Right ventricle myocardium inferior (tissue), 1 donor: ENCODE measurements at regions not wholly inside any gene's neighbourhood (a gene's known extent, or its start where the extent isn't known, plus 50 kb on each side); places are given as distances from the start of the nearest gene placed in this dataset.
"Not testable (repeated sequence)": the region's sequence is repeated elsewhere in the genome, so short reads cannot be mapped to it uniquely, and the experiment has no call there.

Source experiments
- ATAC-seq: fragments of 200-7000 bp; cut with Tn5 transposase; one replicate; pipeline ENCODE4 v1.9.1; 2020; ENCODE audit warnings: mild to moderate bottlenecking, moderate library complexity
- DNase-seq: peaks from one replicate; pipeline ENCODE4 v3.0.0; 2021; ENCODE audit errors: missing footprints
- intact Hi-C: fragments of 100-400 bp; cut with DNase I; formaldehyde crosslinking; loops from one replicate; pipeline ENCODE4 v1.11.0; 2022
- donor health status: DM: no; HTN: yes; CAD: no; lungs with severe emphysema.

DNA sequence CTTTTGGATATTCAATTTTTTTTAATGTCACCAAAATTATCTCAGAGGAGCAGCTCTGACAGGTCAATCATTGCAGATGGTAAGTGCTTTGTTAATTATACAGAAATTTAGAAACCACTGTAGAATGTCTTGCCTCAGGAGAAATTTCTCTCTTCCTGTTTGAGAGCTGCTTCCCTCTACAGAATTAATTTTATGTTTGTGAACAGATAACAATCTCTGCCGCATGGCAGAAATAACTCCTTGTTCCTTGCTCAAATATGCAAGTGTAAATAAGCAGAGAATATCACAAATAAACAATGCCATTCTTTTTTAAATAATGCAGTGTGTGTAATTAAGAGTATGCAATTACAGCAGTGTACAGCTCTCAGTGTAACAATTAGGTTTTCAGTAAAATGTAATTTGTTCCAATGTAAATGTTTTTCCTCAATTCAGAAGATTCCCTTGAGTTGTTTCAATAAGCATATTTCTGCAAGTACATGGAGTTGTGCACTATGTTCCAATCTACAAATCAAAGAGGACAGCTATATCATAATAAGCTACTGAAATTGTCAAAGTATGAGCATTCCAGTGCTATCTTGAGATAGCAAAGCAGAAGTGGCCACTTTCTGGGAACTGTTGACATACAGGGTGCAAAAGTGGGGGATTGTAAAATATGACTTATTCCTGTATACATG, 1012.8 kb downstream of the MAT2B start:
- ATAC-seq (no peak), DNase-seq (no peak)
- intact Hi-C loops, result no loop called here

DNA sequence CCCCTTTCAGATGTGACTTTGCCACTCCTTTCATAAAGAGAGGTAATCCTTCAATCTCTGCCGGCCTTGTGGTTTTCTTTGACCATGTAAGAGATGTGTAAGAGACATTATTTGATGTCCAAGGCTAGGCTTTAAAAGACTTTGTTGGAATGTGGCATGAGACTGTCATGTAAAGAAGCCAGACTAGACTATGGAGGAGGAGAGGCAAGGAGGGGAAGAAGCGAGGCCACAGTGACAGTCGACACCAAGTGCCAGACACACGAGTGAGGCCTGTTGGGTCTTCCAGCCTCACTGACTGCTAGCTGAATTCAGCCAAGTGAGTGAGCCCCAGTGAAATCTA, 1013.3 kb downstream of the MAT2B start:
- ATAC-seq (no peak), DNase-seq (no peak)
- intact Hi-C loops, result no loop called here

DNA sequence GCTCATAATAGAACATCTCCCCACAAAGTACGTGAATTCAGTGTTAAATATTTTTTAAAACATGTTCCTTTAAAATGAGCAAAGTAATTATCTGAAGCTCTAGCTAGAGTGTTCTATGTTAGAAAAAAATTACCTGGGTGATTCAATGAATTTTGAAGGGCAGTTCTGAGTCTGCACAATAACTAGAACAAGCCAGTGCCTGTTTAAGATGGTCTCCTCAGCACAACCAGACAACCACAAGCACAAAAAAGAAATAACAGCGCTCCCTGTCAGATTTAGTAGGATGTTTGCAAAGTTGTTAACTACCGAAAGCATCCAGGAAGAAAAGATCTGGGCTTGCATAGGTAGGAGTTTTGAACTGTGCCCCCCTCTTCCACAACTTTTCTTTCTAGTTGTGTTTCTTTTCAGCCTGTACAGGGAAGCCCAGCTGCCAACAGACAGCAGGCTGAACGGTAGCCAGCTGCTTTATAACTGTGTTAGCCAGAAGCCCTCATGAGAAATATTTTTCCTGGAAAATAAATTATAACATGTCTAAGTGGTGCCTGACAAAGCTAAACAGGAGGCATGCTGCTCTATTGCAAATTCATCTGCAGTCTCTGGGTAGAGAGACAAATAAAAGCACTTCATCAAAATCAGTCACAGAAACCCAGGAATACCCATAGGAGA, 1026.9 kb downstream of the MAT2B start:
- ATAC-seq, result no peak

DNA sequence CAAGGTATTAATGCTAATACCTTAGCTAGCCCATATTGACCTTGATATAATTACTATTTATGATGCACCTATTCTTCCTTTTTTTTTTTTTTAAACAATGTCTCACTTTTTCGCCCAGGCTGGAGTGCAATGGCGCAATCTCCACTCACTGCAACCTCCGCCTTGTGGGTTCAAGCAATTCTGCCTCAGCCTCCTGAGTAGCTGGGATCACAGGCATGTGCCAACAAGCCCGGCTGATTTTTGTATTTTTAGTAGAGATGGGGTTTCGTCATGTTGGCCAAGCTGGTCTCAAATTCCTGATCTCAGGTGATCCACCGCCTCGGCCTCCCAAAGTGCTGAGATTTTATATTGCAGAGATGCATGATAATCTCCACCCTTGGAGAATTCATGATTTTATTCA, 1028.0 kb downstream of the MAT2B start:
- ATAC-seq, intact Hi-C loops, DNase-seq: not testable (repeated sequence)

More for the DNA sequence above, 1026.9 kb downstream of the MAT2B start:
- DNase-seq, result no peak
- intact Hi-C loops, result no loop called here

DNA sequence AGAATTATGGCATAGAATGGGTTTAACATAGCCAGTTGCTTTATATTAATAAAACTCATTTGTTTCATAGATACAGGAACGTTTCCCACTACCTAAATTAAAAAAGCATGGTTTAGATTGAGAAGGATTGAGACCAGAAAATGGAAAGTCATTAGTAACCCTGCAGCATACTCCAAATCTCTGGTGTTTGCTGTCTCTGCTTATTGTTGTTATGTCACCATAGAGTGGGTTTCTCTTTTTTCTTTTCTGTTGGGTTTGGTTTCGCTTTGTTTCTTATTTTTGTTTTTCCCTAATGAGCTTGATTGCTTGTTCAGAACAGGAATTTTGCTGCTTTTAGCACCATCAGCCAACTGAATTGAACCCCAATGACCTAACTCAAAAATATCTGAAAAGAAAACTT, 1034.8 kb downstream of the MAT2B start:
- ATAC-seq, result no peak
- intact Hi-C loops, result no loop called here
- no peak for DNase-seq

DNA sequence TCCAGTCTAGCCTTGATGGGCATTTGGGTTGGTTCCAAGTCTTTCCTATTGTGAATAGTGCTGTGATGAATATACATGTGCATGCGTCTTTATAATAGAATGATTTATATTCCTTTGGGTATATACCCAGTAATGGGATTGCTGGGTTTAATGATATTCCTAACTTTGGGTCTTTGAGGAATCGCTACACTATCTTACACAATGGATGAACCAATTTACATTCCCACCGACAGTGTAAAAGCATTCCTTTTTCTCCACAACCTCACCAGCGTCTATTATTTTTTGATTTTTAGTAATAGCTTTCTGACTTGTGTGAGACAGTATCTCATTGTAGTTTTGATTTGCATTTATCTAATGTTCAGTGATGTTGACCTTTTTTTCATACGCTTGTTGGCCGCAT, 1040.1 kb downstream of the MAT2B start:
- intact Hi-C loops, result no loop called here
- no peak for ATAC-seq
- no peak for DNase-seq

DNA sequence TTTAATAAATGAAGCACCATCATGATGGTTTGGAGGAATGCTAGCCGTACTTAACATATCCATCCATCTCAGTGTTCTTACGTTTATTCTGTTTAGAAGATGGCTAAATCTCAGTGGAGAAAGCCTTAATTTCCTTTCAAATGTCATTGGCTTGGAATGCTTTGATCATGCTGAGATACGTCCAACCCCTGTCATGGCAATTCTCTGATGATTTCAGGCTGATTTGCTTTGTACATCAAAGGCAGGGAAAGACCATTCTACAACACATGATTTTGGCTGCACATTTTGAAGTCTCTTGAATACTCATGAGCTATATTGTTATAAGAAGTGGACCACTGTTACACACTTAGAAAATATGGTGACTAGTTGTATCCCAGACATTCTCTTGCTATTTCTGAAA, 1048.4 kb downstream of the MAT2B start:
- no peak for DNase-seq
- intact Hi-C loops, result no loop called here

DNA sequence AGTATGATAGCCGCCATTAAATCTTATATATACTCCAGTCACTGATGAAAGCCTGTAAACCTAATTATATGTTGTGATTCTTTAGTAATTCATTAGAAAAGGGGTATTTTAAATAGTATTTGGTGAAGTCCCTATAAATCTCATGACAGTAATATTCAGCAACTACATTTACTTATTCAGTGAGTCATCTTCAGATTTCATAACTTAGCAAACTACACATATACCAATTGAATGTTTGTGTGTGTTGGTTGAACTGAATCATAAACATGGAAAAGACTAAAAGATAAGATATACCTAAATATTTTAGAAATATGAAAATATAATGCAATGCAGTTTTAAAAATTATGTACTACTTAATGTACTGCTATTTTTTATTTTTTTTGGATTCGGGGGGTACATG, 1050.4 kb downstream of the MAT2B start:
- no peak for ATAC-seq
- DNase-seq, result no peak
- intact Hi-C loops, result no loop called here

More for the DNA sequence above, 1048.4 kb downstream of the MAT2B start:
- no peak for ATAC-seq

DNA sequence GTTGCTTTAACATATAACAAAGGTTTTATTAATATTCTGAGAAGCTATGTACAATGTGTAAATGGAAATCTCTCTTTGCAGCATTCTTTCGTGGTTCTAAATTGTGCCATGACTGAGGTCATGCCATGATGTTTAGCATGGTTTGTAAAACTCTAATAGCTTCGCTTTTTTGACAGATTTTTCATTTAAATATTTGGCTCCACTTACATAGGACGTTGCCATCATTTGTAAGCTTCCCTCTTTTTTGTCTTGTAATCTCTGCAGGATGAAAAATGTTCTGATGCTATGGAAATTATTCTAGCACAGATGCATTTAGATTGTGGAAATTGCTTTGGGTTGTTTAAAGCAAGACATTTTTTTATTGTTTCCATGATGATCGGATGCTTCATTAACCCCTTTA, 1054.8 kb downstream of the MAT2B start:
- intact Hi-C loops, result no loop called here
- DNase-seq (no peak), ATAC-seq (no peak)

DNA sequence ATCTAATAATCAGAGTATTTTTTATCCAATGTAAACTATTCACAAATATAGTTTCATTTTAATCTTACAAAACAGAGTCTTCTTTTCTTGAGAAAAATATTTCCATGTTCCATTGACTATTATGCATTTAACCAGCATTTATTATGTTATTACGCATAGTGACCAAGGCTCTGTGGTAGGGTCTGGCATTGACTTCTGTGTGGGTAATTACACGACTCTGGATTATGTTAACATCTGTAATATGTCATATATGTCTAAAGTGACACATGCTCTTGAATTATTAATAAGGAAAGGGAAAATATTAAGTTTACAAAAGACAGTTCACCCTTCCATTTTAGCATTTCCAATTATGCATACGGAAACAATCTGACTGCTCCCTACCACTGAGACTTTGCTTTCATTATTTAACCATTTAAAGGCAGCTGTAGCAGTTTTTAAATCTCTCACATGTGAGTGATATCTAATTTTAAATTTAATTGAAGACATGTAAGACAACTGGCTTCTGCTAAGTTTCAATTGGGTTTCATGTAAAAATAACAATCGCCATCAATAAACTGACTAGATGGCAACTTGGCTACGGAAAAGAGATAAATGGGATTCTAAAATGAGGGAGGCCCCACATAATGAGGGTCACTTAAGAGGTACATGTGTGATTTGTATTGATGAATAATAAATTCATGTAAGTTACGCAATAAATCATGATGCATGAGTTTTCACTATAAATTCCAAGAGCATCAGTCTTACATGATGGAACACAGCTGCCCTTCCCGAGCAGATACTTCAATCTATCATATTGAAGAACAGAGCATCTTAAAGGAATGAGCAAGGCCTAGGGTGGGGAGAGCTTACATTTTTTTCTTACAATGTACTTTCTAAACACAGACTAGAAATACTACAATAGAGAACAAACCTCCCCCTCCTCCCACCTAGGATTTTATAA, 1056.8 kb downstream of the MAT2B start:
- DNase-seq (no peak), ATAC-seq (no peak)
- intact Hi-C loops, result no loop called here

DNA sequence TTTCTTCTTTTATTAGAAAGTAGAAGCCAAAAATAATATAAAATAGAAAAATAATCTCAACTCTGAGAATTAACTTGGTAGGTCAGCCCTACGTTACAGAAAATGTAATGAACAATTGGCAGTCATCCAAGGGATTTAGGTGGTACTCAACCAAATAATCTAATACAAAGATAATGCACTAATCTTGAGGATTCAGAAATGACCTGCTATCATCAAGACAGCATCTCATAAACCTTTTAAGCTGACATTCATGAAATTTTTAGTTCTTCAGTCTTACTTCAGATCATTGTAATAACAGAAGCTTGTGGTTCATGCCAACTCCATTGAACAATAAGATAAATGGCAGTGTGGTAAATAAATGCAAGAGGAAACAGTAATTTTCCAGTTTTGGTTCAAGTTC, 1058.0 kb downstream of the MAT2B start:
- intact Hi-C loops, result no loop called here
- no peak for ATAC-seq
- DNase-seq, result no peak

DNA sequence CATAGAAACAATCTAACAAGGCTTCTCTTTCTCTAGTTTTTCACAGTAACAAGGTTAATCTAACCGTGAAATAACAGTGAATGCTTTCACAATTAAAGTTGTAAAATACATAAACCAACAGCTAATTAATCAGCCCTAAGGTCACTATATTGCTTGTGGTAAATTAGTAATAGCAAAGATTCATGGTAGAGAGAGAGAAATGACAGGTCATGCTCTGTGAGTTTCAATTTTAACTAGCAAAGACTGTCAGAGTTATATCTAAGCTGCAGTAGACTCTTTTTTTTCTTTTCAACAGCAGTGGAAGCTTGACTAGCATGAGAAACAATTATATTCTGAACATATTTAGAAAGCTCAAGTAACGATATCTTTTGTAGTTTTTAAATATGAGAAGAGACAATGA, 1068.0 kb downstream of the MAT2B start:
- intact Hi-C loops, result no loop called here
- ATAC-seq (no peak), DNase-seq (no peak)

DNA sequence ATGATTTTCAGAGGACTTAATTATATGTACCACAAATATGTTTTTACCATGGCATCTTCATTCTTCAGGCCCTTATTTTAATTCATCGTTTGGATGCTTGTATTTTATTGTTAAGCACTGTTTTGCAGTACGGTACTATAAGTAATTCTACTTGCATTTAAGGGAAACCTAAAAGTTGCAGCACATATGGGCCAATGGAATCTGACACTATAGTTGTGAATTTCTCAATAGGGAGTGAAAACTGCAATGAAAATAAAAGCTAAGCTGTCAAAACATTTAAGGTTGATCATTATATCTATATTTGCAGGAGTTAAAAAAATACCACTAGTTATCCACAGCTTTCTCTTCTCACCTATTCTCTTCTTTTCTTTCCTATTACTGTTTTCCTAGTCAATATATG, 1071.8 kb downstream of the MAT2B start:
- DNase-seq (no peak), ATAC-seq (no peak)
- intact Hi-C loops, result no loop called here

DNA sequence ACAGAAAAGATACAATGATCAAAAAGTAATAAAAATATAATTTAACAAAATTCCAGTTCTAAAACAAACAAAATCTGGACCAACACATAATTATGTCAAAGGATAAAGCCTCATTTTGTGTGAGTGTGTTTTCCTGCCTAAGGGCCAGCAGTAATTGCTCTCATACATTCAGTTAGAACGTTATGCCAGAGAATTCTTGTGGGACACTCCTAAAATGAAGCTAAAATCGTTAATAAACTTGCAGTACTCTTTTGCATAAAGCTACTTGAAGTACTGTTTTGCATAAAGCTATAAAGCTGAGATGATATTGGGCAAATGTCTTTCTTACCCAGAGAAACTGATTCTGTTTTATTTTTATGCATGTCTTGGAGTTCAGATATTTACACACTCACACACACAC, 1072.3 kb downstream of the MAT2B start:
- intact Hi-C loops, result no loop called here
- DNase-seq, result no peak
- ATAC-seq, result no peak

DNA sequence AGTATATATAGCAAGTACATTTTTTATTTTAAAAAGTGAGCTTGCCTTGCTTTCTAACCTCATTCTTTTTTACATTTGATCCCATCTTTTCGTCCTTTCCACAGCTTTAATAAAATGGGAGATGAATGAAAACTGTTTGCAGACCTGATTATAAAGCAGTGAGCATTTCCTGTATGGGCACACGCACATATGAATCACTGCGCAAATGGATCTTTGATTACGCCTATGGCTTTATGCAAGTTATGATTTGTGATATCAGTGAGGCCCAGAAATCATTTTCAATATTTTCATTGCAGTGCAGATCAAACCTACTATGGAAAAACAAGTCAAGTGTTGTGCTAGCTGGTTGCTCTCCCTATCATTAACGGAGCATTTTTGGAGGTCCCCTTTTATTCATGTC, 1073.0 kb downstream of the MAT2B start:
- intact Hi-C loops, result no loop called here
- ATAC-seq (no peak), DNase-seq (no peak)

DNA sequence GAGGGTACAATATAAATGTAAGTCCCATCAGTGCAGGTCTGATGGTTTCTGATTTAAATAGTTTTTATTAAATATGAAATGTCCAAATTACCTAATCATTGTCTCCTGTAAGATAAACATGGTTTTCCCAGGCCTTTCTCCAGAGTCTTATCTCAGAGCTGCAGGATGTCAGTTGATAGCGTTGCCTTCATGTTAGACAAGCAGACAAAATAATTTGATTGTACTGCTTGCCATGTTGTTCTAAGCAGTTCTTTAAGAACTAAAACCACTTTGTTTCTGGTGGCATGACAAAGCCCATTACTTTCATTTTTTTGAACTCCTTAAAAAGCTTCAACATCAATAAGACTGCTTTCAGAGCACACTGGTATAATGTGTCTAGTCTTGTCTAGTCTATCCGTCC, 1073.5 kb downstream of the MAT2B start:
- DNase-seq, result no peak
- intact Hi-C loops, result no loop called here
- no peak for ATAC-seq

DNA sequence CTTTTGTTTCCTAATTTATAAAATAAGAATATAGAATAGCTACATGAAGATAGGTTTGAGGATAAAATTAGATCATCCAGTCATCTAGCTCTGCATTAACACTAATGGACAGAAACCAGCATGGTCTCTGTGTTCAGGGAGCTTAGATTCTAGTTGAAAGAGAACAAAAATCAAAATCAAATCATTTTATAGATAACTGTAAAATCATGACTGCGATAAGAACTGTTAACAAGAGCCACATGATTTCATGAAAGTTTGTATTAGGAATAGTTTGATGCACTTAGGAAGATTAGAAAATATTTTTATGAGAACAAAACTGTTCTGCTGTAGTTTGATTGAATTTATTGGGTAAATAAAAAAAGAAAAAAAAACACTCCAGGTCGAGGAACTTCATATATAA, 1074.7 kb downstream of the MAT2B start:
- intact Hi-C loops, result no loop called here
- DNase-seq, result no peak
- no peak for ATAC-seq

DNA sequence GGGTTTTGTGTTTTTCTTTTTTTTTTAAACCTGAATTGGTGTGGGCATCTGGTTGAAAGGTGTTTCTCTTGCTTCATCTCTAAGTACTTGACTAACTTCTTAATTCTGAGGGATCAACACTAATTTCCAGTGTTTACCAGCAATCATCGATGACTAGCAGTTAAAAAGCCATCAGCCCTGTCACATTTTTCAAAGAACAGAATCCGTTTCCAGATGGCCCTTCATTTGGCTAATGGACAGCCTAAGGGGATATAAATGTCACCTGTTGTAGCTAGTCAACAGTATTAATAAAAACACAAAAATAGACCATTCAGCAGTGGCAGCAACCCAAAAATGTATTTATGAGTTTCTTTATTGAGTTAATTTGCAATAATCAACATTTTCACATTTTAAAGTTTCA, 1076.5 kb downstream of the MAT2B start:
- ATAC-seq (no peak), DNase-seq (no peak)
- intact Hi-C loops, result no loop called here

DNA sequence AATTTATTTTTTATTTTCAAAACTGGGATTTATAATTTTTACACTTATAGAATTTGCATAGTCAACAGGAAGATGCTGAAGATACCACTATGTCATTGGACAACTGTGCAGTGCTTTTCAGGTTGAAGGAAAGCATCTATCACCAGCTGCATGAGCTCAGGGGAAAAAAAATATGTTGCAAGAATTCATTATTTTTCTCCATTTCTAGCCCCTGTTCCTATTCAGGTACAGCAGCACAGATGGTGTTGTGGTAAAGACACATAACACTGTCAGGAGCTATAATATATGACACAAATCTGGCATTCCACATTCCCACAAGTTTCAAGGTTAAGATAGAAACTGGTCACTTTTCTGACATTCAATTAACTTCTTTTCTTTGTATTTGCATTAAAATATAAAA, 1088.6 kb downstream of the MAT2B start:
- intact Hi-C loops, result no loop called here
- ATAC-seq (no peak), DNase-seq (no peak)

DNA sequence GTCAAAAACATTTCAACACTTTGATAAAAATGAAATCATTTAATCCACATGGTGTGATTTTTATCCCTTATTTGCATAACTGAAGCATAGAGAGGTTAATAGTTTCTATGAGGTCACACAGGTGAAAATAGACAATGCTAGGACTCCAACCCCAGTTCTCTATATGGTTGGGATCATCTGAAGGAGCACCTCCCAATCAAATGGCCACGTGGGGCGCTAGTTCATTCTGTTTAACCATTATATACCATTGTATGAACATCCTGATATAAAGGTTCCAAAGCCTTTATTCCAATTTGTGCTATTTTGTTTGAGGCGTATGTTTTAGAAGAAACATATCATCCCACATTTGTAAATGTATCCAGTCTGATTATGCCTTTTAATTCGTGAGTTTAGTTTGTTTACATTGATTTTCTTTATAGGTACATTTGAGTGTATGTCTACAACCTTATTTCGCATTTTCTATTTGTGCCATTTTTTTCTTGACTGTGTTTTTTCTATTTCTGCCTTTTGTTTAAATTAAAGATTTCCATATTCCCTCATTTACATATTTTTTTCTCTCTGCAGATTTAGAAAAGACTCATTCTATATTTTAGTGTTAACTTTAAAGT, 1092.0 kb downstream of the MAT2B start:
- DNase-seq (no peak), ATAC-seq (no peak)
- intact Hi-C loops, result no loop called here
